OCI-LY1 (cell line): ENCODE measurements at regions not wholly inside any gene's neighbourhood (a gene's known extent, or its start where the extent isn't known, plus 50 kb on each side); places are given as distances from the start of the nearest gene placed in this dataset.

ENCODE experiments used
- H2AFZ ChIP-seq: fragments of 200-600 bp; sonication (generic), shearing (Covaris generic); 2 replicates; pipeline ENCODE4 v1.6.0; 2014; ENCODE audit warnings: antibody characterized with exemption, mild to moderate bottlenecking, low read length
- H3F3A ChIP-seq: fragments of 200-600 bp; sonication (generic), shearing (Covaris generic); 2 replicates; pipeline ENCODE4 v1.6.0; 2014; ENCODE audit warnings: mild to moderate bottlenecking, antibody characterized with exemption, low read length, moderate library complexity; ENCODE audit not compliant: insufficient read depth
- H3K27ac ChIP-seq: fragments of 200-600 bp; sonication (generic); 2 replicates; pipeline ENCODE4 v1.5.1; 2014; ENCODE audit warnings: low read length, mixed run types, mild to moderate bottlenecking, low read depth; ENCODE audit not compliant: poor library complexity, severe bottlenecking
- H3K27me3 ChIP-seq: fragments of 200-600 bp; sonication (generic); 2 replicates; pipeline ENCODE4 v1.6.0; 2014; ENCODE audit warnings: antibody characterized with exemption, mild to moderate bottlenecking, low read length, moderate library complexity; ENCODE audit not compliant: insufficient read depth
- H3K36me3 ChIP-seq: fragments of 200-600 bp; sonication (generic); 2 replicates; pipeline ENCODE4 v1.6.1; 2014; ENCODE audit warnings: mild to moderate bottlenecking, antibody characterized with exemption, low read length, moderate library complexity, mixed read lengths; ENCODE audit not compliant: insufficient read depth
- H3K4me1 ChIP-seq: fragments of 200-600 bp; sonication (generic); 2 replicates; pipeline ENCODE4 v1.5.1; 2014; ENCODE audit warnings: mild to moderate bottlenecking, low read length, moderate library complexity; ENCODE audit not compliant: insufficient read depth, severe bottlenecking
- H3K4me2 ChIP-seq: fragments of 200-600 bp; sonication (generic), shearing (Covaris generic); 2 replicates; pipeline ENCODE4 v1.6.1; 2014; ENCODE audit warnings: low read length
- H3K4me3 ChIP-seq: fragments of 200-600 bp; sonication (generic); 2 replicates; pipeline ENCODE4 v1.5.1; 2014; ENCODE audit warnings: low read length, low read depth, mild to moderate bottlenecking, mixed read lengths; ENCODE audit not compliant: poor library complexity, severe bottlenecking
- H3K79me2 ChIP-seq: fragments of 200-600 bp; shearing (Covaris generic); 2 replicates; pipeline ENCODE4 v1.6.1; 2016; ENCODE audit warnings: mixed run types, low read length, mixed read lengths; ENCODE audit not compliant: insufficient read depth
- H3K9ac ChIP-seq: fragments of 200-600 bp; sonication (generic), shearing (Covaris generic); 2 replicates; pipeline ENCODE4 v1.6.1; 2014; ENCODE audit warnings: mild to moderate bottlenecking, low read length, mixed read lengths
- H3K9me2 ChIP-seq: fragments of 200-600 bp; sonication (generic), shearing (Covaris generic); 2 replicates; pipeline ENCODE4 v1.6.1; 2014; ENCODE audit warnings: low read depth, mild to moderate bottlenecking, low read length, mixed read lengths
- H3K9me3 ChIP-seq: fragments of 200-600 bp; shearing (Covaris generic); 2 replicates; pipeline ENCODE4 v1.6.1; 2014; ENCODE audit warnings: low read length, mixed read lengths
- H4K20me1 ChIP-seq: fragments of 200-600 bp; sonication (generic), shearing (Covaris generic); 2 replicates; pipeline ENCODE4 v1.6.0; 2016; ENCODE audit warnings: mild to moderate bottlenecking, low read length; ENCODE audit not compliant: insufficient read depth
- EZH2 ChIP-seq: fragments of 200-600 bp; sonication (generic), shearing (Covaris generic); IDR thresholded peaks from 2 replicates; pipeline ENCODE4 v1.8.0; 2017; ENCODE audit warnings: borderline replicate concordance, mixed run types, mild to moderate bottlenecking, antibody characterized with exemption, low read length, moderate library complexity, mixed read lengths
- TF ChIP-seq, protein P1 (sequence below): fragments of 200-600 bp; sonication (generic), shearing (Covaris generic); IDR thresholded peaks from 2 replicates; pipeline ENCODE4 v1.5.1; 2017; ENCODE audit warnings: mild to moderate bottlenecking, antibody characterized with exemption, low read length, moderate library complexity, mixed read lengths

DNA sequence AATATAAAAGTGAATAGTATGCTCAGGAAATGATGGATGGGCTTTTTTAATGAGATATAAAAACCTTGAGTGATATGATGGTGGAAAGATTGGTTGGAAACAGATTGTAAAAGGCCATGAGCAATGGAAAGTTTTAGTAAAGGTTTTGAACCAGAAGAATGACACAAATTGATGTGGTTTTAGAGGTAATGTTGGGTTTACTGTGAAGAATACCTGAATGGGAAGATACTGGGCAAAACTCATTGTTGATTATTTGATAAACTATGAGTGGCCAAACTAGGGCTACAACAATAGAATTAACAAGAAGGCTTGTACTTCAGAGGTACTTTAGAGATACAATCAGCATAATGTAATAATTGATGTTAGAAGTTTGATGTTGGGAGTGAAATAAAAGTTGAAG is 108.5 kb downstream of the PTGS2 start:
- H3K9me3 ChIP-seq: no peaks in the 10 kb centered on the region
- no peaks in the 10 kb centered on the region for H3K36me3 ChIP-seq
- H2AFZ ChIP-seq: no peak overlapping the region
- no peaks in the 10 kb centered on the region for H4K20me1 ChIP-seq
- H3K9ac ChIP-seq: no peak overlapping the region
- H3K79me2 ChIP-seq: no peaks in the 10 kb centered on the region
- H3K27me3 ChIP-seq: no peaks in the 10 kb centered on the region
- no peaks in the 10 kb centered on the region for H3K4me1 ChIP-seq
- TF ChIP-seq, protein P1, sequence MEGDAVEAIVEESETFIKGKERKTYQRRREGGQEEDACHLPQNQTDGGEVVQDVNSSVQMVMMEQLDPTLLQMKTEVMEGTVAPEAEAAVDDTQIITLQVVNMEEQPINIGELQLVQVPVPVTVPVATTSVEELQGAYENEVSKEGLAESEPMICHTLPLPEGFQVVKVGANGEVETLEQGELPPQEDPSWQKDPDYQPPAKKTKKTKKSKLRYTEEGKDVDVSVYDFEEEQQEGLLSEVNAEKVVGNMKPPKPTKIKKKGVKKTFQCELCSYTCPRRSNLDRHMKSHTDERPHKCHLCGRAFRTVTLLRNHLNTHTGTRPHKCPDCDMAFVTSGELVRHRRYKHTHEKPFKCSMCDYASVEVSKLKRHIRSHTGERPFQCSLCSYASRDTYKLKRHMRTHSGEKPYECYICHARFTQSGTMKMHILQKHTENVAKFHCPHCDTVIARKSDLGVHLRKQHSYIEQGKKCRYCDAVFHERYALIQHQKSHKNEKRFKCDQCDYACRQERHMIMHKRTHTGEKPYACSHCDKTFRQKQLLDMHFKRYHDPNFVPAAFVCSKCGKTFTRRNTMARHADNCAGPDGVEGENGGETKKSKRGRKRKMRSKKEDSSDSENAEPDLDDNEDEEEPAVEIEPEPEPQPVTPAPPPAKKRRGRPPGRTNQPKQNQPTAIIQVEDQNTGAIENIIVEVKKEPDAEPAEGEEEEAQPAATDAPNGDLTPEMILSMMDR: no peak
- no peak for TF ChIP-seq EZH2
- no peak overlapping the region for H3K27ac ChIP-seq
- H3F3A ChIP-seq: no peaks in the 10 kb centered on the region
- H3K4me3 ChIP-seq: no peak overlapping the region
- H3K4me2 ChIP-seq: no peak overlapping the region
- no peaks in the 10 kb centered on the region for H3K9me2 ChIP-seq

DNA sequence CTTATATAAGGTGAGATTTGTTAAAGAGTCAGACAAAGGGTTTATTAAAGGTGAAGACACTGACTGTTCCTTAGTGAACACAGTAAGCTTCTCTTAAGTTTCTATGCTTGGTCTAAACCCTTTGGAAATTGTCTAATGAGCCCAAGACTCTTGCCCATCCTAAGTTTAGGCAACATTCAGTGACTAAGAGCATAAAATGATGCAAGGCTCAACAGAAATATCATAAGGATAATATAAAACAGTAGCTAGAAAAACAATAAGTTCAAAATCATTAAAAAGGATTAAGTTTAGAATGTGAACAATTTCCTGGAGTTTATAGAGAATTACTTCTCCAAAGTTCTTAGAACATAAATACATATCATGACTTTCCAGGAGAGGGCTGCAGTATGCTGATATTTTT is 108.9 kb upstream of the PDC start:
- no peak overlapping the region for H3K9ac ChIP-seq
- H3K27ac ChIP-seq: no peak overlapping the region
- no peaks in the 10 kb centered on the region for H3K9me3 ChIP-seq
- no peak overlapping the region for H2AFZ ChIP-seq
- no peaks in the 10 kb centered on the region for H3K4me1 ChIP-seq
- no peaks in the 10 kb centered on the region for H3K79me2 ChIP-seq
- no peaks in the 10 kb centered on the region for H3K36me3 ChIP-seq
- TF ChIP-seq, protein P1: no peak
- TF ChIP-seq EZH2: no peak
- H4K20me1 ChIP-seq: no peaks in the 10 kb centered on the region
- H3K27me3 ChIP-seq: no peaks in the 10 kb centered on the region
- H3K4me3 ChIP-seq: no peak overlapping the region
- H3F3A ChIP-seq: no peaks in the 10 kb centered on the region
- H3K9me2 ChIP-seq: no peaks in the 10 kb centered on the region
- H3K4me2 ChIP-seq: no peak overlapping the region

- Histone ChIP-seq H3F3A (no peaks in the 10 kb centered on the region), H3K9me2 (no peaks in the 10 kb centered on the region), H3K9ac (no peak overlapping the region), H3K27ac (no peak overlapping the region), H2AFZ (no peak overlapping the region), H3K4me2 (no peak overlapping the region), H3K36me3 (no peaks in the 10 kb centered on the region), H3K9me3 (no peaks in the 10 kb centered on the region), H3K27me3 (no peaks in the 10 kb centered on the region), H4K20me1 (no peaks in the 10 kb centered on the region), H3K4me1 (no peaks in the 10 kb centered on the region), H3K79me2 (no peaks in the 10 kb centered on the region), H3K4me3 (no peak overlapping the region)
- TF ChIP-seq, protein P1: no peak
- no peak for TF ChIP-seq EZH2
These were observed 107.3 kb upstream of the PDC start for GRCh38 chr1:186568221-186568620.
